PC-3 (cell line): ENCODE measurements at regions not wholly inside any gene's neighbourhood (a gene's known extent, or its start where the extent isn't known, plus 50 kb on each side); places are given as distances from the start of the nearest gene placed in this dataset.

Source experiments
- ATAC-seq: fragments of 200-7000 bp; cut with Tn5 transposase; 2 replicates; pipeline ENCODE4 v1.9.1; 2020; ENCODE audit warnings: mild to moderate bottlenecking, moderate library complexity
- BruUV-seq: library from RNA; stranded (reverse); fragments of 400-500 nt; replicated peaks from 2 replicates; lab custom pipeline; 2021; lab: Mats Ljungman, UMichigan
- CTCF ChIA-PET: fragments of 300-600 bp; sonication (Branson Sonifier 250); formaldehyde crosslinking; loops from one replicate; lab custom pipeline; 2022; ENCODE audit warnings: antibody characterized with exemption; lab: Charles Lee
- POLR2A ChIA-PET: fragments of 300-600 bp; sonication (Branson Sonifier 250); formaldehyde crosslinking; loops from one replicate; lab custom pipeline; 2022; ENCODE audit warnings: antibody characterized with exemption; ENCODE audit not compliant: unreplicated experiment; lab: Charles Lee
- DNase-seq: peaks from one replicate; pipeline ENCODE4 v3.0.0-alpha.2; 2015
- H2AFZ ChIP-seq: fragments of 300-600 bp; sonication (generic); 2 replicates; pipeline ENCODE4 v1.6.0; 2016; ENCODE audit warnings: antibody characterized with exemption, low read length
- H3F3A ChIP-seq: fragments of 300-600 bp; sonication (generic); one replicate; pipeline ENCODE4 v1.6.0; 2017; ENCODE audit warnings: antibody characterized with exemption, low read length, control low read depth, mild to moderate bottlenecking; ENCODE audit not compliant: unreplicated experiment
- H3K27ac ChIP-seq: fragments of 300-600 bp; sonication (generic); 2 replicates; pipeline ENCODE4 v1.5.1; 2016; ENCODE audit warnings: mild to moderate bottlenecking, low read length
- H3K27me3 ChIP-seq: fragments of 300-600 bp; sonication (generic); 2 replicates; pipeline ENCODE4 v1.6.1; 2016; ENCODE audit warnings: low read length, mixed read lengths
- H3K36me3 ChIP-seq: fragments of 300-600 bp; sonication (generic); 2 replicates; pipeline ENCODE4 v1.6.1; 2016; ENCODE audit warnings: low read depth, mixed run types, low read length, mixed read lengths
- H3K4me1 ChIP-seq: fragments of 300-600 bp; sonication (generic); 2 replicates; pipeline ENCODE4 v1.5.1; 2016; ENCODE audit warnings: low read length; ENCODE audit not compliant: insufficient read depth
- H3K4me2 ChIP-seq: fragments of 300-600 bp; sonication (generic); 2 replicates; pipeline ENCODE4 v1.6.0; 2016; ENCODE audit warnings: low read length
- H3K4me3 ChIP-seq: fragments of 300-600 bp; sonication (generic); 2 replicates; pipeline ENCODE4 v1.5.1; 2016; ENCODE audit warnings: mild to moderate bottlenecking, low read length, mixed read lengths
- H3K79me2 ChIP-seq: fragments of 300-600 bp; sonication (generic); 2 replicates; pipeline ENCODE4 v1.6.1; 2017; ENCODE audit warnings: low read length, mixed read lengths
- H3K9ac ChIP-seq: fragments of 300-600 bp; sonication (generic); 2 replicates; pipeline ENCODE4 v1.6.0; 2016; ENCODE audit warnings: mild to moderate bottlenecking, low read length
- H3K9me2 ChIP-seq: fragments of 300-600 bp; sonication (generic); replicated peaks from 2 replicates; pipeline ENCODE4 v1.6.1; 2016; ENCODE audit warnings: mixed run types, low read length, mixed read lengths
- H3K9me3 ChIP-seq: fragments of 300-600 bp; sonication (generic); 2 replicates; pipeline ENCODE4 v1.6.1; 2016; ENCODE audit warnings: low read length, mixed read lengths
- H4K20me1 ChIP-seq: fragments of 300-600 bp; sonication (generic); 2 replicates; pipeline ENCODE4 v1.6.1; 2016; ENCODE audit warnings: low read length, mixed read lengths
- EZH2 ChIP-seq: fragments of 300-600 bp; sonication (generic); IDR thresholded peaks from one replicate; pipeline ENCODE4 v1.6.1; 2017; ENCODE audit warnings: antibody characterized with exemption, mild to moderate bottlenecking, low read length; ENCODE audit not compliant: unreplicated experiment
- EZH2phosphoT487 ChIP-seq: fragments of 300-600 bp; sonication (generic); IDR thresholded peaks from 2 replicates; pipeline ENCODE4 v1.6.1; 2018; ENCODE audit warnings: mild to moderate bottlenecking, antibody characterized with exemption, low read length, borderline replicate concordance
- intact Hi-C: fragments of 100-400 bp; cut with micrococcal nuclease; formaldehyde crosslinking; loops from 2 replicates; pipeline ENCODE4 v1.9.0; 2023
- TF ChIP-seq, protein P1 (sequence below): fragments of 300-600 bp; sonication (generic); conservative IDR thresholded peaks from 2 replicates; pipeline ENCODE4 v1.5.1; 2017; ENCODE audit warnings: antibody characterized with exemption, low read depth, mild to moderate bottlenecking, low read length

DNA sequence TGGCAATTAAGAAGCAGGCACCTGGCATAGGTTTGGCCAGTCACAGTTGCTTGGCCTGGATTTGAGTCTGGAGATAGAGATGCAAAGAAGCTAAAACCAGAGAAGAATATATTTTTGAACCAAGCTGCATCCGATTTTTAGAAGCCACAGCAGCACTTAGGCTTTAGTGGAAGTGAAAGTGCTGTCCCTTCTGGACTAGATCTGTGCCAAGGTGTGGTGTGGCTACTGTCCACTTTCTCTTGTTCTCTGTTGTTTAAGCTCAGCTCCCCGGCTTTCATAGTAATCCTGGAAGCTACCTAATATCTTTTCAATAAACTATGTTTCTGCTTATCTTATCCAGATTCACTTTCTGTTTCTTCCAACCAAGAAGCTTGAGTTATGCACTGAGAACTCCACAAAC is 183.4 kb upstream of the THRB start:
- Histone ChIP-seq H3K9me2 (no peaks in the 10 kb centered on the region), H3K27ac (peak overlapping the region; percentile 27), H4K20me1 (no peaks in the 10 kb centered on the region), H3F3A (no peaks in the 10 kb centered on the region), H3K79me2 (no peaks in the 10 kb centered on the region), H3K4me2 (peak overlapping the region; percentile 84), H3K27me3 (no peaks in the 10 kb centered on the region), H3K4me1 (peaks cover 22% of the 10 kb centered on the region), H3K9me3 (no peaks in the 10 kb centered on the region), H3K36me3 (no peaks in the 10 kb centered on the region), H2AFZ (peak overlapping the region; percentile 53), H3K9ac (0 out of 2 replicates have a peak overlapping the region, but pooled peaks have one; percentile 2), H3K4me3 (peak overlapping the region; percentile 60)
- intact Hi-C loops = loop anchor here (1.0 to 2.0 kb wide), 2 partner anchors 19 to 31 kb away; no protein-coding TSS in a partner anchor
- ChIA-PET POLR2A (interaction anchor here (0.6 to 0.7 kb wide), 2 partner anchors 175 to 425 kb away, joined by 3 read pairs; no protein-coding TSS in a partner anchor), CTCF (no interaction called here)
- BruUV-seq = no TSS peak
- TF ChIP-seq EZH2phosphoT487 (no peak), EZH2 (no peak)
- TF ChIP-seq, protein P1, sequence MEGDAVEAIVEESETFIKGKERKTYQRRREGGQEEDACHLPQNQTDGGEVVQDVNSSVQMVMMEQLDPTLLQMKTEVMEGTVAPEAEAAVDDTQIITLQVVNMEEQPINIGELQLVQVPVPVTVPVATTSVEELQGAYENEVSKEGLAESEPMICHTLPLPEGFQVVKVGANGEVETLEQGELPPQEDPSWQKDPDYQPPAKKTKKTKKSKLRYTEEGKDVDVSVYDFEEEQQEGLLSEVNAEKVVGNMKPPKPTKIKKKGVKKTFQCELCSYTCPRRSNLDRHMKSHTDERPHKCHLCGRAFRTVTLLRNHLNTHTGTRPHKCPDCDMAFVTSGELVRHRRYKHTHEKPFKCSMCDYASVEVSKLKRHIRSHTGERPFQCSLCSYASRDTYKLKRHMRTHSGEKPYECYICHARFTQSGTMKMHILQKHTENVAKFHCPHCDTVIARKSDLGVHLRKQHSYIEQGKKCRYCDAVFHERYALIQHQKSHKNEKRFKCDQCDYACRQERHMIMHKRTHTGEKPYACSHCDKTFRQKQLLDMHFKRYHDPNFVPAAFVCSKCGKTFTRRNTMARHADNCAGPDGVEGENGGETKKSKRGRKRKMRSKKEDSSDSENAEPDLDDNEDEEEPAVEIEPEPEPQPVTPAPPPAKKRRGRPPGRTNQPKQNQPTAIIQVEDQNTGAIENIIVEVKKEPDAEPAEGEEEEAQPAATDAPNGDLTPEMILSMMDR = no peak
- ATAC-seq (peak; percentile 31), DNase-seq (no peak)

DNA sequence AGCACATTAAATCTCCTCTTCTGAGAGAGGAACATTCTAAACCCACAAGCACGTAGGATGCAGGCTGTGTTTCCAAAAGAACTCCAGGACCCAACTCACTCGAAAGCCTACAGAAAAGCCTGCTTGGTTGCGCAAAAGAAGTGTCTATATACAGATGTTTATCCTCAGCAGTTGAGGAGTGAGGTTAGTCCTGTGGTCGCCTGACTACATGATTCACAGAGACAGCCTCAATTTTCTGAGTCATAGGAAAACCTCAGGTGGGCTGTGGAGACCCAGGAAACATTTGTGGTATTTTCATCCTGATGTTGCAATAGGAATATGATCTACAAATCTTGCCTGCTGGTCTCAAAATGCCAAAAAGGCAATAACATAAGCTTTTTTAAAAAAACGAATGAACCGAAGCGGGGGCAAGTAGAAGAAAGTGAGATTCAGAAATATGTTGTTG is 183.8 kb upstream of the THRB start:
- no peak for TF ChIP-seq EZH2
- TF ChIP-seq, protein P1 = no peak
- TF ChIP-seq EZH2phosphoT487 = no peak
- no peaks in the 10 kb centered on the region for H3K79me2 ChIP-seq
- no TSS peak for BruUV-seq
- H2AFZ ChIP-seq = peak overlapping the region; percentile 53
- H3K4me1 ChIP-seq = peaks cover 27% of the 10 kb centered on the region
- no peaks in the 10 kb centered on the region for H3K27me3 ChIP-seq
- 0 out of 2 replicates have a peak overlapping the region, but pooled peaks have one; percentile 2 for H3K9ac ChIP-seq
- peak; percentile 93 for DNase-seq
- intact Hi-C loops = loop anchor here (1.0 to 2.0 kb wide), 2 partner anchors 20 to 31 kb away; no protein-coding TSS in a partner anchor
- peak overlapping the region; percentile 60 for H3K4me3 ChIP-seq
- no peaks in the 10 kb centered on the region for H3K9me2 ChIP-seq
- peak overlapping the region; percentile 27 for H3K27ac ChIP-seq
- H3F3A ChIP-seq = no peaks in the 10 kb centered on the region
- H4K20me1 ChIP-seq = no peaks in the 10 kb centered on the region
- no peaks in the 10 kb centered on the region for H3K36me3 ChIP-seq
- no peaks in the 10 kb centered on the region for H3K9me3 ChIP-seq
- peak overlapping the region; percentile 84 for H3K4me2 ChIP-seq
- POLR2A ChIA-PET = interaction anchor here (0.6 to 0.7 kb wide), 2 partner anchors 175 to 425 kb away, joined by 3 read pairs; no protein-coding TSS in a partner anchor
- CTCF ChIA-PET = interaction anchor here (0.6 kb wide), 1 partner anchor 688 kb away, joined by 3 read pairs; no protein-coding TSS in a partner anchor
- peak; percentile 78 for ATAC-seq

DNA sequence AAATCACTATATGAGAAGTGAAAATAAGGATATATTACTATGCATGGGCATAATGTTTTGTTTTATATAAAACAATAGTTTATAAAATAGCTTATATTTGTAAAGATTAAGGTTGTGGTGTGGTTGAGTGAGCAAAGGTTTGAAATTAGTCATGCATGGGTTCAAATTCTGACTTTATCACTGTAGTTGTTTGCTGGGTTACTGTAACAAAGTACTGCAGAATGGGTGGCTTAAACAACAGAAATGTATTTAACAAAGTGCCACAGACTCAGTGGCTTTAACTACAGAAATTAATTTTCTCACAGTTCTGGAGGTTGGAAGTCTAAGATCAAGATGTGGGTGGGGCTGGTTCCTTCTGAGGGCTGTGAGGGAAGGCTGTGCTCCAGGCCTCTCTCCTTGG is 184.8 kb upstream of the THRB start:
- ATAC-seq (no peak), DNase-seq (no peak)
- no peak overlapping the region for H2AFZ ChIP-seq
- H4K20me1 ChIP-seq = no peaks in the 10 kb centered on the region
- CTCF ChIA-PET = interaction anchor here (1.4 kb wide), 1 partner anchor 493 kb away, joined by 6 read pairs; no protein-coding TSS in a partner anchor
- H3K4me1 ChIP-seq = peaks cover 32% of the 10 kb centered on the region
- no peak overlapping the region for H3K27ac ChIP-seq
- no peak overlapping the region for H3K9ac ChIP-seq
- no peak overlapping the region for H3K4me2 ChIP-seq
- intact Hi-C loops = loop anchor here (2.0 kb wide), 1 partner anchor 21 kb away; no protein-coding TSS in a partner anchor
- no TSS peak for BruUV-seq
- H3K27me3 ChIP-seq = no peaks in the 10 kb centered on the region
- no peak overlapping the region for H3K4me3 ChIP-seq
- H3K9me3 ChIP-seq = no peaks in the 10 kb centered on the region
- TF ChIP-seq, protein P1 = no peak
- TF ChIP-seq EZH2phosphoT487 = no peak
- no peak for TF ChIP-seq EZH2
- no peaks in the 10 kb centered on the region for H3K79me2 ChIP-seq
- H3K9me2 ChIP-seq = no peaks in the 10 kb centered on the region
- H3K36me3 ChIP-seq = no peaks in the 10 kb centered on the region
- H3F3A ChIP-seq = no peaks in the 10 kb centered on the region
- POLR2A ChIA-PET = no interaction called here
